ENCODE measurements at regions not wholly inside any gene's neighbourhood (a gene's known extent, or its start where the extent isn't known, plus 50 kb on each side); places are given as distances from the start of the nearest gene placed in this dataset.
A peak's percentile ranks its signal among the peaks of the same experiment; 100 is the strongest.

- DNase-seq = peak; percentile 56
Observed at GRCh38 chr6:30396833-30397479, 52.0 kb downstream of the RPP21 start.

- no peak for DNase-seq
Observed at GRCh38 chr6:30397697-30398096, 52.7 kb downstream of the RPP21 start.

GRCh38 chr6:30399390-30400058, 54.6 kb downstream of the RPP21 start:
- DNase-seq = peak; percentile 45

- no peak for DNase-seq
Observed at GRCh38 chr6:30405934-30406333, 61.0 kb downstream of the RPP21 start.

GRCh38 chr6:30409184-30409583, 64.2 kb downstream of the RPP21 start:
- no peak for DNase-seq

DNA sequence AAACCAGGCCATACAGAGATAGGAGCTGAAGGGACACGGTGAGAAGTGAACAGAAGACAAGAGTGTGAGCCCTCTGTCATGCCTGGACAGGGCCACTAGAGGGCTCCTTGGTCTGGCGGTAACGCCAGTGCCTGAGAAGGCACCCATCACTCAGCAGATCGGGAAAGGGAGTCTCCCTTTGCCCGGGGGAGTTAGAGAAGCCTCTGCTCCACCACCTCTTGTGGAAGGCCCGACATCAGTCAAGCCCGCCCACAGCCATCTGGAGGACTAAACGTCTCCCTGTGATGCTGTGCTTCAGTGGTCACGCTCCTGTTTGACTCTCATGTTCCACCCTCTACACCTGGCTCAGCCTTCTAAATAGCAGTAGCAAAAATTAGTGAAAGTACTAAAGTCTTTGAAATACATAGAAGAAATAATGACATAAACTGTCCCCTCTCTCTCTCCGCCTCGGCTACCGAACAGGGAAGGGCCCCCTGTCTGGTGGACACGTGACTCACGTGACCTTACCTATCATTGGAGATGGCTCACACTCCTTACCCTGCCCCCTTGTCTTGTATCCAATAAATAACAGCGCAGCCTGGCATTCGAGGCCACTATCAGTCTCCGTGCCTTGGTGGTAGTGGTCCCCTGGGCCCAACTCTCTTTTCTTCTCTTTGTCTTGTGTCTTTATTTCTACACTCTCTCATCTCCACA, 66.7 kb downstream of the RPP21 start:
- DNase-seq = peak; percentile 71

DNA sequence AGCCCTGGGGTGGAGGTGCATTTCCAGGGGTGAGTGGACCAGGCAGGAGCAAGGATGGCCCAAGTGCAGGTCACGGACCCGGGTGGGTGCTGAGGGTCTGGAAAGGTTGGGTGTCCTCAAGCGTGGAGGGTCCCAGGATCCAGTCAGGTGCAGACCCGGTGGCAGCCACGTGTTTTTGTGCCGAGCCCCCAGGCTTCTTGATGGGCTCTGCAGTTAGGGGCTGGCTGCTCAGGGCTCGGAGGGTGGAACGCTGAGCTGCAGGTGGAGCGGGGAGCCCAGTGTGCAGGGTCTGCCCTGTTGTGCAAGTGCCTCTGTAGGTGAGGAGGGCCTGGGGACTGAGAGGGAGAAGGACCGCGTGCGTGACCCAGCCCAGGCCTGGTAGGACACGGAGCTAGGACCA, 70.9 kb upstream of the HLA-E start:
- no peak for DNase-seq

DNA sequence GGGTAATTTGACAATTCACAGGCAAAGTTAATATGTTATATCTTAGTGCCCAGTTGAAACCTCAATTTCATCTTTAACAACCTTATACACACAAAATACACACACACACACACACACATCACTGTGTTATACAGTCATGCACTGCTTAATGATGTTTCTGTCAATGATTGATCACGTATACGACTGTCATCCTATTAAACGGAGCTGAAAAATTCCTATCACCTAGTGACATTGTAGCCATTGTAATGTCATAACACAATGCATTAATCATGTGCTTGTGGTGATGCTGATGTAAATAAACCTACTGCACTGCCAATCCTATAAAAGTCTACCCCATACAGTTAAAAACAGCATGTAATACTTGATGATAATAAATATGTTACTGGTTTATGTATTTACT, 64.8 kb upstream of the HLA-E start:
- DNase-seq = no peak

Data from NCI-H226 (cell line).